ENCODE measurements at regions not wholly inside any gene's neighbourhood (a gene's known extent, or its start where the extent isn't known, plus 50 kb on each side); places are given as distances from the start of the nearest gene placed in this dataset.
"Not testable (repeated sequence)": the region's sequence is repeated elsewhere in the genome, so short reads cannot be mapped to it uniquely, and the experiment has no call there.

GRCh38 chr1:30138891-30139290 lies 584.5 kb downstream of the MATN1 start:
- DNase-seq (ENCODE audit: low read depth): no peak

GRCh38 chr1:30137001-30137400 lies 586.4 kb downstream of the MATN1 start:
- no peak for DNase-seq (ENCODE audit: low read depth)

GRCh38 chr1:30135698-30136097 lies 587.7 kb downstream of the MATN1 start:
- no peak for DNase-seq (ENCODE audit: low read depth)

GRCh38 chr1:30134466-30135217 lies 588.7 kb downstream of the MATN1 start:
- no peak for DNase-seq (ENCODE audit: low read depth)

GRCh38 chr1:30133414-30134055 lies 589.9 kb downstream of the MATN1 start:
- no peak for DNase-seq (ENCODE audit: low read depth)

GRCh38 chr1:30132602-30133286 lies 590.6 kb downstream of the MATN1 start:
- DNase-seq (ENCODE audit: low read depth): no peak

- DNase-seq (ENCODE audit: low read depth): not testable (repeated sequence)
These were observed 592.8 kb downstream of the MATN1 start for GRCh38 chr1:30130566-30130965.

- DNase-seq (ENCODE audit: low read depth): no peak
These were observed 593.3 kb downstream of the MATN1 start for GRCh38 chr1:30130099-30130498.

GRCh38 chr1:30129421-30130055 lies 593.8 kb downstream of the MATN1 start:
- DNase-seq (ENCODE audit: low read depth): no peak

GRCh38 chr1:30129001-30129408 lies 594.4 kb downstream of the MATN1 start:
- no peak for DNase-seq (ENCODE audit: low read depth)

GRCh38 chr1:30126848-30127247 lies 596.5 kb downstream of the MATN1 start:
- no peak for DNase-seq (ENCODE audit: low read depth)

GRCh38 chr1:30125821-30126170 lies 597.6 kb downstream of the MATN1 start:
- DNase-seq (ENCODE audit: low read depth): no peak

GRCh38 chr1:30125021-30125820 lies 598.2 kb downstream of the MATN1 start:
- no peak for DNase-seq (ENCODE audit: low read depth)

- no peak for DNase-seq (ENCODE audit: low read depth)
These were observed 599.5 kb downstream of the MATN1 start for GRCh38 chr1:30123896-30124295.

- DNase-seq (ENCODE audit: low read depth): no peak
These were observed 600.3 kb downstream of the MATN1 start for GRCh38 chr1:30123036-30123435.

GRCh38 chr1:30120245-30121000 lies 603.0 kb downstream of the MATN1 start:
- no peak for DNase-seq (ENCODE audit: low read depth)

- no peak for DNase-seq (ENCODE audit: low read depth)
These were observed 605.7 kb downstream of the MATN1 start for GRCh38 chr1:30117685-30118084.

- peak; percentile 23 for DNase-seq (ENCODE audit: low read depth)
These were observed 612.0 kb downstream of the MATN1 start for GRCh38 chr1:30111431-30111830.

- DNase-seq (ENCODE audit: low read depth): no peak
These were observed 612.5 kb downstream of the MATN1 start for GRCh38 chr1:30110846-30111245.

- DNase-seq (ENCODE audit: low read depth): no peak
These were observed 613.5 kb downstream of the MATN1 start for GRCh38 chr1:30109853-30110252.
